HEK293 (cell line): ENCODE measurements at regions not wholly inside any gene's neighbourhood (a gene's known extent, or its start where the extent isn't known, plus 50 kb on each side); places are given as distances from the start of the nearest gene placed in this dataset.
"Not testable (repeated sequence)": the region's sequence is repeated elsewhere in the genome, so short reads cannot be mapped to it uniquely, and the experiment has no call there.

Experiments
- YY2 ChIP-seq: fragments of 450-650 bp; formaldehyde crosslinking; IDR thresholded peaks from 2 replicates; pipeline ENCODE4 v1.5.1; 2016; ENCODE audit warnings: missing biosample characterization, missing genetic modification characterization
- ZFP41 ChIP-seq: fragments of 450-650 bp; formaldehyde crosslinking; IDR thresholded peaks from 2 replicates; pipeline ENCODE4 v1.5.1; 2016; ENCODE audit warnings: missing biosample characterization, missing genetic modification characterization, borderline replicate concordance
- ZNF140 ChIP-seq: fragments of 450-650 bp; formaldehyde crosslinking; IDR thresholded peaks from 2 replicates; pipeline ENCODE4 v1.5.1; 2016; ENCODE audit warnings: missing biosample characterization, missing genetic modification characterization
- ZNF292 ChIP-seq: fragments of 450-650 bp; formaldehyde crosslinking; IDR thresholded peaks from 2 replicates; pipeline ENCODE4 v1.5.1; 2016; ENCODE audit warnings: low read depth, missing biosample characterization, missing genetic modification characterization, borderline replicate concordance
- ZNF585B ChIP-seq: fragments of 450-650 bp; formaldehyde crosslinking; IDR thresholded peaks from 2 replicates; pipeline ENCODE4 v1.5.1; 2016; ENCODE audit warnings: missing biosample characterization, missing genetic modification characterization
- ZNF624 ChIP-seq: fragments of 450-650 bp; formaldehyde crosslinking; IDR thresholded peaks from 2 replicates; pipeline ENCODE4 v1.5.1; 2017; ENCODE audit warnings: missing biosample characterization, missing genetic modification characterization
- TF ChIP-seq, protein P1 (sequence below): fragments of 450-650 bp; formaldehyde crosslinking; IDR thresholded peaks from 2 replicates; pipeline ENCODE4 v1.5.1; 2016; ENCODE audit warnings: missing biosample characterization, missing genetic modification characterization
- TF ChIP-seq, protein P2 (sequence below): fragments of 450-650 bp; formaldehyde crosslinking; IDR thresholded peaks from 2 replicates; pipeline ENCODE4 v1.5.1; 2016; ENCODE audit warnings: missing biosample characterization, missing genetic modification characterization

DNA sequence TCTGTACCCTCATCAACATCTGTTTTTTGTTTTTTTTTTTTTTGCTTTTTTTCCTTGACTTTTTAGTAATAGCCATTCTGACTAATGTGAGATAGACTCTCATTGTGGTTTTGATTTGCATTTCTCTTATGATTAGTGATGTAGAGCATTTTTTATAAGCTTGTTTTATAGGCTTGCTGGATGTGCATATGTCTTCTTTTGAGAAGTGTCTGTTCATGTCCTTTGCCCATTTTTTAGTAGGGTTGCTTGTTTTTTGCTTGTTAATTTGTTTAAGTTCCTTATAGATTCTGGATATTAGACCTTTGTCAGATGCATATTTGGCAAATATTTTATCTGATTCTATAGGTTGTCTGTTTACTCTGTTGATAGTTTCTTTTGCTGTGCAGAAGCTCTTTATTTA lies 53.5 kb upstream of the FAR1 start:
- not testable (repeated sequence) for TF ChIP-seq YY2 (tag by site-specific recombination); ZNF292 (tag by site-specific recombination); ZFP41 (tag by site-specific recombination); ZNF624; ZNF585B (tag by site-specific recombination); ZNF140
- TF ChIP-seq, protein P1, sequence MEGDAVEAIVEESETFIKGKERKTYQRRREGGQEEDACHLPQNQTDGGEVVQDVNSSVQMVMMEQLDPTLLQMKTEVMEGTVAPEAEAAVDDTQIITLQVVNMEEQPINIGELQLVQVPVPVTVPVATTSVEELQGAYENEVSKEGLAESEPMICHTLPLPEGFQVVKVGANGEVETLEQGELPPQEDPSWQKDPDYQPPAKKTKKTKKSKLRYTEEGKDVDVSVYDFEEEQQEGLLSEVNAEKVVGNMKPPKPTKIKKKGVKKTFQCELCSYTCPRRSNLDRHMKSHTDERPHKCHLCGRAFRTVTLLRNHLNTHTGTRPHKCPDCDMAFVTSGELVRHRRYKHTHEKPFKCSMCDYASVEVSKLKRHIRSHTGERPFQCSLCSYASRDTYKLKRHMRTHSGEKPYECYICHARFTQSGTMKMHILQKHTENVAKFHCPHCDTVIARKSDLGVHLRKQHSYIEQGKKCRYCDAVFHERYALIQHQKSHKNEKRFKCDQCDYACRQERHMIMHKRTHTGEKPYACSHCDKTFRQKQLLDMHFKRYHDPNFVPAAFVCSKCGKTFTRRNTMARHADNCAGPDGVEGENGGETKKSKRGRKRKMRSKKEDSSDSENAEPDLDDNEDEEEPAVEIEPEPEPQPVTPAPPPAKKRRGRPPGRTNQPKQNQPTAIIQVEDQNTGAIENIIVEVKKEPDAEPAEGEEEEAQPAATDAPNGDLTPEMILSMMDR (tag by site-specific recombination): not testable (repeated sequence)
- TF ChIP-seq, protein P2, sequence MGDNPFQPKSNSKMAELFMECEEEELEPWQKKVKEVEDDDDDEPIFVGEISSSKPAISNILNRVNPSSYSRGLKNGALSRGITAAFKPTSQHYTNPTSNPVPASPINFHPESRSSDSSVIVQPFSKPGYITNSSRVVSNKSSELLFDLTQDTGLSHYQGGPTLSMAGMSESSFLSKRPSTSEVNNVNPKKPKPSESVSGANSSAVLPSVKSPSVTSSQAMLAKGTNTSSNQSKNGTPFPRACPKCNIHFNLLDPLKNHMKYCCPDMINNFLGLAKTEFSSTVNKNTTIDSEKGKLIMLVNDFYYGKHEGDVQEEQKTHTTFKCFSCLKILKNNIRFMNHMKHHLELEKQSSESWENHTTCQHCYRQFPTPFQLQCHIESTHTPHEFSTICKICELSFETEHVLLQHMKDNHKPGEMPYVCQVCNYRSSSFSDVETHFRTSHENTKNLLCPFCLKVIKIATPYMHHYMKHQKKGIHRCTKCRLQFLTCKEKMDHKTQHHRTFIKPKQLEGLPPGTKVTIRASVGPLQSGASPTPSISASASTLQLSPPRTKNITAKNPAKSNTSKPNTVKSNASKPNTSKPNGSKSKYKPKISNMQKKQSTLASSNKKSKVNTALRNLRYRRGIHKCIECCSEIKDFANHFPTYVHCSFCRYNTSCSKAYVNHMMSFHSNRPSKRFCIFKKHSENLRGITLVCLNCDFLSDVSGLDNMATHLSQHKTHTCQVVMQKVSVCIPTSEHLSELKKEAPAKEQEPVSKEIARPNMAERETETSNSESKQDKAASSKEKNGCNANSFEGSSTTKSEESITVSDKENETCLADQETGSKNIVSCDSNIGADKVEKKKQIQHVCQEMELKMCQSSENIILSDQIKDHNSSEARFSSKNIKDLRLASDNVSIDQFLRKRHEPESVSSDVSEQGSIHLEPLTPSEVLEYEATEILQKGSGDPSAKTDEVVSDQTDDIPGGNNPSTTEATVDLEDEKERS (tag by site-specific recombination): not testable (repeated sequence)
